HG02840 (cell line): ENCODE measurements at regions not wholly inside any gene's neighbourhood (a gene's known extent, or its start where the extent isn't known, plus 50 kb on each side); places are given as distances from the start of the nearest gene placed in this dataset.
"Not testable (repeated sequence)": the region's sequence is repeated elsewhere in the genome, so short reads cannot be mapped to it uniquely, and the experiment has no call there.

Experiments
- ATAC-seq: cut with Tn5 transposase; IDR thresholded peaks from one replicate; pipeline ENCODE4 v1.9.1; 2021; ENCODE audit warnings: mild to moderate bottlenecking, moderate library complexity, moderate number of reproducible peaks; ENCODE audit not compliant: unreplicated experiment, low FRiP score

DNA sequence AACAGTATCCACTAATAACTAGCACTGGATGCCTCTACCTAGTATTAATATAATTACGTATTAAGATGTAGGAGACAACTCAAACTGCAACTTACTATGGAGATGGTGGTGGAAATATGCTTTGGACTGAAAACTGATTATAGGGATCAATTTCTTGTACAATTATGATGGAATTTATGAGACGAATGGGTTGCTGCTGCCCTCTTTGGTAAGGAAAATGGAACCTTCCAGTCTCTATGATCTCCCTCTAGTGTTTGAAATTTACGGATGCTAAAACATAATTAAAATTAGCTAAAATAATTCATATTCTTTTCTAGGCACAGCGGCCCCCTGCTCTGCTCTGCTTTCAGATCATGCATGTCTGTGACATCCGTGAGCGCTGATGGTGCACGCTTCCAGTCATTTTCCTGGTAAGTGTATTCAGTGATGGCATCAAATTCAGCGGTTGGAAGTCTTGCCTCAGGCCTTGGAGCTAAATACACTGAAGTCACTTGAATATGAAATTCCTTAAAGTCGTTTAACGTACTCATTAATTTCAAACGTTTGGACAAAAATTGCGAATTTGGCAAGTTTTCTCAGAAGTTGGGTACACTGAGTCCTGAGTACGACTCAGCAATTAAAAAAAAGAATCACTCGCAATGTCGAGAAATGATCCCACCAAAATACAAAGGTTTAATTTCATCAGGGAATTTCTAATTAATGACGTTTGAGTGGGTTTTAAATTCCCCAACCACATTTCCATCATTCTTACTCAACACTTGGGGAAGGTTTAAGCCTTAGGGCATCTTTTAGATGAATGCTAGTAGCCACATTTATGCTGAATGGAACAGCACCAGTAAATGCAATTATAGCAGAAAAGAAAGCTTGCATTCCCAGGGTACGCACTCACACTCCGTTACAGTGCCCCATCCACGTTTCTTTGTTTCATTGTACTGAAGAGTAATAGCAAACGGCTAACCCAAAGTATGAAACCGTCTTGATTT lies 132.6 kb downstream of the NR2F2 start:
- no peak for ATAC-seq

DNA sequence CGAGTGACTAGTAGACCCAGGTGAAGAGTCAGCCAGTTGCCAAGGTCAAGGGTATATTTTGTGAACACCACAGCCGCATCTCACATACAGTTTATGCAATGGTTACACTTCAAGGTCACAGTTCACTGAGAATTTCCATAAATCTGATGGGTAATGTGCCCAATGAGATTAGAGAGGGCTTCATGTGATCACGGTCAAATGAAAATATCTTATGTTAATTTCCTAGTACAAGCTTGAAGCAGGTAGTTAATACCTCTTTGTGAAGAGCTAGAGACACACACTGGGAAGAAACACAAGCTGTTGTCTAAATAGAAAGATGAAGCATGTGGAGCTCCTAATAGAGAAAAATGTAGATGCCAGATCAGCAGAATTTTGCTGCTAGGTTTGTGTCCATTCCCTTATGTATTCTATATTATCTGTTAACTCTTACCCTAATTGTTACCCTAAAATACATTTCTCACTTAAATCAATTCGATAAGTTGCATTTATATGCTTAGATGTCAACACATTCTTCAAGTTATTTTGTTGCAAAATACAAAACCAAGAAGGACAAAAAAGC lies 136.0 kb downstream of the NR2F2 start:
- ATAC-seq, result no peak

DNA sequence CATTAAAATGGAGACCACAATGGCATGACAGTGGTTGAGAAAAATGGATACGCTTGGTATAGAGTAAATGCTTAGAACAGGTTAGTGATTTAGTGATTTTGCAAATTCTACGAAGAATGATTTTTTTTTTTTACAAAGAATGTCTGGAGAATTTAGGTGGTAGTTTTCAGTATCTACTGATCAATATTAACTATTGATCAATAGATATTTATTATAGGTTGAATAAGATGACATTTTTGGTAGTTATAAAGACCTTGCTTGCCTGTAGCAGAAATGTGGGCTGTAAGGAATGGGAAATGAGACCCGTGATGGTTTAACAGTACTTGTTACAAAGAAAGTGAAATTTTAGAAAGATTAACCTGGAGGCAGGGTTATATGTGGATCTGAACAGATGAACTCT lies 137.5 kb downstream of the NR2F2 start:
- ATAC-seq, result no peak

DNA sequence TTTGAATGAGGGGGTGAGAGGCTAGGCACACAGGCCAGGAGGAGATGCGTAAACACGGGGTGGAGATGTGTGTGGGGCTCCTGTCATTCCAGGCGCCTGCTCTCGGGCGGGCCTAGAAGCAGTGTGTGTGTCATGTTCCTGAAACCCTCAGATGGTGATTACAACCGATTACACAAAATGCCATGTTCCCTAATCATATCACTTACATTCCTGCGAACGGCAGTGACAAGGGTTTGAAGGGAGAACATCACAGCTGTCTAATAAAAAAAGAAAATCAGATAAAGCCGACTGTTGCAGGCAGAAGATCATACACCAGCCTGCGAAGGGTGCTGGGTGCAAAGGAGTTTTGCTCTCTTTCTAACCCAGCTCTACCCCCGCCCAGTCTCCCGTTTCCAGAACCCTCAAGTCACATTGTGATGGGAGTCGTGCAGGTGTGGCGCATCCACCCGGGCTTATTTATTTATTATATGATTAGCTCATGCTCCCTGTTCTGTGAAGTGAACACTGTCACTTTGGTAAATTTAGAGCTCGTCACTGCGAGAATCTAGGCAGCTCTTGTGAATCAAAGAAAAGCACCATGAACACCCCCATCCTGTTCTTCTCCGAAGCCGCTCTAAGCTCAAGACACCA lies 140.3 kb downstream of the NR2F2 start:
- no peak for ATAC-seq

DNA sequence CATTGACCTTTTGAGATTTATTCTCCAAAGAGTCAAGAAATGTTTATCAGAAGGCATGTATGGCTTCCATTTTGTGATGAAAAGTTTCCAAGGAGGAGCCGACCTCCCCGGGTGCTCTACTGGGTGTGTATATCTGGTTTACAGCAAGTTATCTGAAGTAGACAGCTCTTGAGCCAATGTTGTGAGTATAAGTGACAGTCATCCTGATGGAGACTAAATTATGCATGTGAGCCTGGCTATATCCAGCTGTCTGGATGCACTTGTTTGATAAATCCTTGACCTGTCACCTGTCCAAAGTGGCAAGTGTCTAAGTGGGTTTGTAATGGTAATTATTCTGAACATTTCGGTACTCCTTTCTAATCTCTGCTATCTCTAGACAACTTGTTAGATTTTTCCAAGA lies 142.2 kb downstream of the NR2F2 start:
- no peak for ATAC-seq

DNA sequence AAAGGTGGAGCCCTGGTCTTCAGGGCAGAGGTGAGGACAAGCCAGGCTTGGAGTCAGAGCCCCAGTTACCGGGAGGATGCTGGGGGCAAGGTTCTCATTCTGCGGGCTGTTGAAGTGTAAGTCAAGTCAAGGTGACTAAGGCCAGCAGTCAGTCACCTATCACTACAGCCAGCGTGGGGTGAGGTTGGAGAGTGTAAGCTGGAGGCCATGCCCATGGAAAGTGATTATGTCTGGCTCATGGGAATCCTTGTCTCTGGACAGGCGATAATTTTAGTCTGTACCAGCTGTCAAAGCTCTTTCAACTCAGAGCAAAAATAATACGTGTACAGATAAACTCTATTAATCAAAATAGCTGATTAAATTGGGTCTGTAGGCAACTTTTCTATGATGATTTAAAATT lies 143.1 kb downstream of the NR2F2 start:
- ATAC-seq, result no peak

DNA sequence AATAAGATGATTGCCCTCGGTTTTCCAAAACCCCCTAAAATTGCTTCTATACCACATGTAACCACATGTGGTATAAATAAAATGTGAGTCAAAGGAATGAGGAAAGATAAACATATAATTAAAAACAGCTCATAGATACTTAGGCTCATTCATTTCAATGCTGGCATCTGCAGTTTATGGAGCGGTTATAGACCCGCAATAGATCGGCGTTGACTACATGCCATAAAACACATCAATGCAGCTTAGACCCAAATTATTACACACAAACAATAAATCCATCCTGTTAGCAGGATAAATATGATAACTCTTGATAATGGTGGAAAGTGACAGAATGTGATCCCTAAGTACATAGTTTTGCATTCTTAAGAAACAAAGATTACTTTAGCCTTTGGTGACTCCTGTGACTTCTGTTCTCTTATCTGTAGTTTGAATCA lies 143.7 kb downstream of the NR2F2 start:
- ATAC-seq, result no peak

DNA sequence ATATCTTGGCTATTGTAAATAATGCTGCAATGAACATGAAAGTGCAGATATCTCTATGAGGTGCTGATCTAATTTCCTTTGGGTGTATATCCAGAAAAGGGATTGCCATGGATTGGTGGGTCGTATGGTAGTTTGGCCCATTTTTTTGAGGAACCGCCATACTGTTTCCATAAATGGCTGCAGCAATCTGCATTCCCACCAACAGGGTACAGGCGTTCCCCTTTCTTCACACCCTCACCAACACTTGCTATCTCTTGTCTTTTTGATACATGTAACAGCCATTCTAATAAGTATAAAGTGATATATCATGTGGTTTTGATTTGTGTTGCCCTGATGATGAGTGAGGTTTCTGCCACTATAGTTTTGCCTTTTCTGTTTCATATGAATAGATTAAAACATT lies 146.7 kb downstream of the NR2F2 start:
- no peak for ATAC-seq

DNA sequence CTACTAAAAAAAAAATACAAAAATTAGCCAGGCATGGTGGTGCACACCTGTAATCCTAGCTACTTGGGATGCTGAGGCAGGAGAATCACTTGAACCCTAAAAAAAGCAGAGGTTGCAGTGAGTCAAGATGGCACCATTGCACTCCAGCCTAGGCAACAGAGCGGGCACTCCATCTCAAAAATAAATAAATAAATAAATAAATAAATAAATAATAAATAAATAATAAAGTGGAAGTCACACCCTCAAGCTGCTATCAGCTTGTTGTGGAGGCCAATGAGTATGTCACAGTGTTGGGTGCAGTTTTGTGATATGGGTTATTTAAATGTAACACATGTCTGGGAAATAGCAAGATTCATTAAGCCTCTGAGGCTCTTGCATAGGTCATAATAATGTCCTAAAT lies 153.9 kb downstream of the NR2F2 start:
- ATAC-seq, result not testable (repeated sequence)

DNA sequence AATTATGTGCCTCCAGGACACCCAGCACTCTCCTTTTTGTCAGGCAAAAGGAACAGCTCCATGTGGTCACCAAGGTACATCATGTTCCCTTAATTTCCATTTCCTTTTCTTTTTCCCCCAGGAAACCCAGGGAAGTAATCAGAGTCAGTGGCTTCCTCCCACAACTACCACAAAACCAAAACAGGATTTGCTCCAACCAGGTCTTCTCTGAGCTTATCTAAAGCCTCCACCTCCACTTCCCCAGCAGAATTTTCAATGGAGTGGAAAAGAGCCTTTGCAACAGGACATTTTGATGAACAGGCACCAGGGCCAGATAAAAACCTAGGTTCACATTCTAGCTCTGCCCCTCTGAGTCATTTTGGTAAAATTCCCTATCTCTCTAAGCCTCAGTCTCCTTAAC lies 154.3 kb downstream of the NR2F2 start:
- ATAC-seq, result no peak

DNA sequence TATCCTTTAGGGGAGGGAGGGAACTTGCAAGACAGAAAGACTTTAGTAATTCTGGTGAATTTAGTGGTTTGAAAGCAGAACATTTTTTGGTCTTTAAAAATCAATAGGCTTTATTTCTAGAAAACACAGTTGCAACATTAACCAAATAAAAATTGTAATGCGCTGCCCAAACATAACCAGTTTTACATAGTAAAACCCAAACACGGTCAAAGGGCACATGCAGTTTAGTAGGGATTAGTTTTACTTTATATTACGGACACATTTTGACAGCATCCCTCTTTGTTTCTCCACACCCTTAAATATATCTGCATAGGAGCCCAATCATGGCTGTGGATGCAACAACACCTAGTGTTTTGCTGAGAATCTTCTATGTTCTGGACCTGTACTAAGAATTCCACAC lies 156.7 kb downstream of the NR2F2 start:
- ATAC-seq, result no peak

DNA sequence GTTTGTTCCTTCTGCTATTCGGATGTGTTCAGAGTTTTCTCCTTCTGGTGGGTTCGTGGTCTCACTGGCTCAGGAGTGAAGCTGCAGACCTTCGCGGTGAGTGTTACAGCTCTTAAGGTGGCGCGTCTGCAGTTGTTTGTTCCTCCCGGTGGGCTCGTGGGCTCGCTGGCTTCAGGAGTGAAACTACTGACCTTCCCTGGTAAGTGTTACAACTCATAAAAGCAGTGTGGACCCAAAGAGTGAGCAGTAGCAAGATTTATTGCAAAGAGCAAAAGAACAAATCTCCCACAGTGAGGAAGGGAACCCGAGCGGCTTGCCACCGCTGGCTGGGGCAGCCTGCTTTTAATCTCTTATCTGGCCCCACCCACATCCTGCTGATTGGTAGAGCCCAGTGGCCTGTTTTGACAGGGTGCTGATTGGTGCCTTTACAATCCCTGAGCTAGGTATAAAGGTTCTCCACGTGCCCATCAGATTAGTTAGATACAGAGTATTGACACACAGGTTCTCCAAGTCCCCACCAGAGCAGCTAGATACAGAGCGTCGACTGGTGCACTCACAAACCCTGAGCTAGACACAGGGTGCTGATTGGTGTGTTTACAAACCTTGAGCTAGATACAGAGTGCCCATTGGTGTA lies 160.7 kb downstream of the NR2F2 start:
- ATAC-seq, result not testable (repeated sequence)

DNA sequence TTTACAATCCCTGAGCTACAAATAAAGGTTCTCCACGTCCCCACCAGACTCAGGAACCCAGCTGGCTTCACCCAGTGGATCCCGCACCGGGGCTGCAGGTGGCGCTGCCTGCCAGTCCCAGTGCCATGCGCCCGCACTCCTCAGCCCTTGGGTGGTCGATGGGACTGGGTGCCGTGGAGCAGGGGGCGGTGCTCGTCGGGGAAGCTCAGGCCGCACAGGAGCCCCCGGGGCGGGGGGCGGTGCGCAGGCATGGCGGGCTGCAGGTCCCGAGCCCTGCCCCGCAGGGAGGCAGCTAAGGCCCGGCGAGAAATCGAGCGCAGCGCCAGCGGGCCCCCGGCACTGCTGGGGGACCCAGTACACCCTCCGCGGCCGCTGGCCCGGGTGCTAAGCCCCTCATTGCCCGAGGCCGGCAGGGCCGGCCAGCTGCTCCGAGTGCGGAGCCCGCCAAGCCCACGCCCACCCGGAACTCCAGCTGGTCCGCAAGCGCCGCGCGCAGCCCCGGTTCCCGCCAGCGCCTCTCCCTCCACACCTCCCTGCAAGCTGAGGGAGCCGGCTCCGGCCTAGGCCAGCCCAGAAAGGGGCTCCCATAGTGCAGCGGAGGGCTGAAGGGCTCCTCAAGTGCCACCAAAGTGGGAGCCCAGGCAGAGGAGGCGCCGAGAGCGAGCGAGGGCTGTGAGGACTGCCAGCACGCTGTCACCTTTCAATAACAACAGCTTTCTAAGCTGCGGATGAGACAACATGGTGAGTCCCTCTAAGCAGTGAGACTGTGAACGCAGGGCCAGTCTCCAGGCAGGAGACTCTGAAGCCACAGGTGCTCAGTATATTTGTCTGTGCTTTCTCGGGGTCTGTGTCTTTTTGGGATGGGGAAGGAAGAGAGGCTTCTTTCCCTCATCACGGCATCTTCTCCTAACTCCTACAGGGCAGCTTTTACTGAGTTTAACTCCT lies 161.5 kb downstream of the NR2F2 start:
- ATAC-seq, result not testable (repeated sequence)

DNA sequence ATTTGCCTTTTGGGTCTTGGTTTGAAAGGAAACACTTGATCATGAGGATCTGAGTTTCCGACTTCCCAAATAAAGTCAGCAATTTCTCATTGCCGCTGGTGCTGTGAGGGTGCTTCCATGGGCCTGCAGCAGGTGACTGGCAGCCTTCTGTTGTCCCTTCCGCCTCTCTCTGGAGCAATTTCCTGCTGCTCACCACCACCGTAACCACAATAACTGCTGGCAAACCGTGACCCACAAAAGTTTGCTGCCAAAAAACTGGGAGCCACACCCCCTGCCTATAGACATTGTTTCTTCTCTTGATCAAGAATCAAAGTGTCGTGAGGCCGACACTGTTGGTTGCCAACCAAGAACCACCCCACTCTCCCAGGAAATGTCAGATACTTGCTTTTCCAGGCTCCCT lies 164.0 kb downstream of the NR2F2 start:
- no peak for ATAC-seq

DNA sequence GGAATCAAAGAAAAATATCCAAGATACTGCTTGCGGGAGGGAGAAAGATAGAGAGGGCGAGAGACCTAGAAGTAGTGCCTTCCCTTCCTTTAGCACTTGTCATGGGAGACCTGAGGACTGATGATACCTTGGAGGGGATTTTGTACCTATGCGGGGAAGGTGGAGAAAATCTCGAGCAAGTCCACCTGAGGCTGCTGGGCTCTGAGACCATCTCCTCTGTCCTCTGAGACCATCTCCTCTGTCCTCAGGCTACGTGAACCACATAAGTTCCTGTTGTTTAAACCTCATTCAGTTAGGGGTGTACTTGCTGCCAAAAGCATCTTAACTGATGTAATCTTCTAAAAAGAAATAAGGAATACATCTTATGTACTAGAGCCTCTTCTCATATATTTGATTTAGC lies 164.9 kb downstream of the NR2F2 start:
- ATAC-seq, result no peak

DNA sequence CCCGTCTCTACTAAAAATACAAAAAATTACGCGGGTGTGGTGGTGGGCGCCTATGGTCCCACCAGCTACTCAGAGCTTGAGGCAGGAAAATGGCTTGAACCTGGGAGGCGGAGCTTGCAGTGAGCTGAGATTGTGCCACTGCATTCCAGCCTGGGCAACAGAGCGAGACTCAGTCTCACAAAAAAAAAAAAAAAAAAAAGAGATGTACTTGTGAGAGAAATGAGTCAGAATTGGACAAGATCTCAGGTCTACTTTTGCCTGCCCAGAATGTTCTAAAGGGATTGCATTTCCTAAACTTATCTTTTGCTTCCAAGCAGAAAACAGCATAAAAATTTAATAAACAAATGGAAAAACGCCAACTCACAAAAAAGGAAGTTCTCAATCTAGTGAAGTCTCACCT lies 167.5 kb downstream of the NR2F2 start:
- no peak for ATAC-seq

DNA sequence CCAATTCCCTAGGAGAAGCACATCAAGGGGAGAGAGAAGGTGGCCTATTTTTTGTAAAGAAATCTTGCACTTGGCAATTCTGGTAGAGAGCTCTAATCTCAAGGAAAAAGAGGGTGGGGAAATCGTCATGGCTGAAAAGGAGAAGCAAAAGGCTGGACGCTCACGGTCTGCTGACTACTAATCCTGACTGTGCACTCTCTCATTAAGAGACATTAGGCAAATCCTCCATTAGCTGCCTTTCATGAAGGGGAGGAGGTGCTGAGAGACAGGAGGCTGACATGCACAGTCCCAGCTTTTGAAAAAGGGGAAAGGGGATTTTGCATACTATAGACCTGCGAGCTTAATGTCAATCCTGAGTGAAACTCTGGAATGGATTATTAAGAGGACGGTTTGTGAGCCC lies 170.0 kb downstream of the NR2F2 start:
- no peak for ATAC-seq

DNA sequence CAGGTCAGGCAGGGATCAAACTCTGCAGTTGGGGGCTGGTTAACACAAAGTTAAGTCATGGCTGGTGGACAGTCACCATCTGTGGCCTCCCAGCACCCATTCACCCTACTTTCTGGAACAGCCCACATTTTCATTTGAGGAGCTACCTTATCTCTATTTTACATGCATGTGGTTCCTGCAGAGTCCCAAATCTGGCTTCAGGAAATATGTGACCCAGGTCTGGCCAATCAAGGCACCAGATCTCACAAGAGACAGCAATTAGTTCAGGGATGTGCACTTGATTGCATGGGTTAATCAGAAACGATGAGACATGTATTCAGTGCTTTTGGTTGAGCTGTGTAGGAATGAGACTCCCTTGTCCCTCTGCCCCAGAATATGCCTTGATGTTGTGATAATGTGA lies 170.9 kb downstream of the NR2F2 start:
- no peak for ATAC-seq

DNA sequence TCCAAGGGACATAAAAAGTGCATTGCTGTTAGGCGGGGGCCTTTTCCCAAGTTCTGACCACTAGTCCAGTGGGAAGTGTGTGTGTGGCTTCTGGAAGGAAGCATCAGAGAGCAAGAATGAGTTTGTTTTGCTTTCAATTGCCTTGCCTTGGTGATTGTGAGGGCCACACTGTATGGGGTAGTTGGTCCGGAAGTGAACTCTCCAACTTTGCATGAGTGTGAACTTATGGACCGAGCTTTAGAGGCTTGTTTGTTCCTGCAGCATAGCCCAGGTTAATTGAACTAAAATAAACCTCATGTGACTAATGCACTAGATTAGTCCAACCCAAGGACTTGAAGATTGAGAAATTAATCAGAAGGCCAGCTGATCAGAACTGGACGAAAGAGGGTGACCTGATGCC lies 171.7 kb downstream of the NR2F2 start:
- no peak for ATAC-seq

DNA sequence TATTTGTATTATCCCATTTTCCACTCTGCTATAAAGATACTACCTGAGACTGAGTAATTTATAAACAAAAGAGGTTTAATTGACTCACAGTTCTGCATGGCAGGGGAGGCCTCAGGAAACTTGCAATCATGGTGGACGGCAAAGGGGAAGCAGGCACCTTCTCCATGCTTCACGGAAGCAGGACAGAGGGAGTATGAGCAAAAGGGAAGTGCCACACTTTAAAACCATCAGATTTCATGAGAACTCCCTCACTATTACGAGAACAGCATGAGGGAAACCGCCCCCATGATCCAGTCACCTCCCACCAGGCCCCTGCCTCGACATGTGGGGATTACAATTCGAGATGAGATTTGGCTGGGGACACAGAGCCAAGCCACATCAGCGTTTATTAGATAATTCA lies 172.8 kb downstream of the NR2F2 start:
- no peak for ATAC-seq
